ENCODE measurements at regions not wholly inside any gene's neighbourhood (a gene's known extent, or its start where the extent isn't known, plus 50 kb on each side); places are given as distances from the start of the nearest gene placed in this dataset.

DNA sequence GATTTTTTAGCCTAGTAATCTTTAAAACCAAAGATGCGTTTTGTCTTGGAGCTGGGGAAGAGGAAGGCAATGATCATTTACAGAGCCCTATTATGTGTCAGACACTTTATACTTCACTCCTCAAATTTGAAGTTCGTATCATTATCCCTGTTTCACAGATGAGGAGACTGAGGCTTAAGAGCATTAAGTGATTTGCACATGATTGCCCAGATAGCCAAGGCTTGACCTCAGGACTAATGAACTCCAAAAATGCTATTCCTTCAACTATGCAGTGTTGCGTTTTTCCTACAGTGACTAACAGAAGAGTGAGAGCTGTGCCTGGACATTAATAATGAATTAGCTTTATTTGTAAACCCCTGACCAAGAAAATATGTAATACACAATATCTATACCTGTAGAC lies 136.8 kb upstream of the EEA1 start:
- no peak for TF ChIP-seq CTCF (IDR thresholded peaks at IDR 0.05)
- Histone ChIP-seq H3K4me1 (peaks cover 0 to 11% of the 10 kb centered on the region in 2 donors), H3K4me3 (no peak overlapping the region), H3K9me3 (no peaks in the 10 kb centered on the region), H3K27ac (no peak overlapping the region), H3K36me3 (no peaks in the 10 kb centered on the region), H3K27me3 (no peaks in the 10 kb centered on the region)
- DNase-seq (ENCODE audit: low spot score in 2 of 2), result no peak
- intact Hi-C loops (cut with DNase I), result no loop called here

- H3K9me3 ChIP-seq, result no peaks in the 10 kb centered on the region
- no peak overlapping the region for H3K27ac ChIP-seq
- H3K4me1 ChIP-seq, result no peaks in the 10 kb centered on the region
- DNase-seq (ENCODE audit: low spot score in 2 of 2), result no peak
- no peak for TF ChIP-seq CTCF (IDR thresholded peaks at IDR 0.05)
- intact Hi-C loops (cut with DNase I), result no loop called here
- no peaks in the 10 kb centered on the region for H3K27me3 ChIP-seq
- H3K4me3 ChIP-seq, result no peak overlapping the region
- no peaks in the 10 kb centered on the region for H3K36me3 ChIP-seq
Observed at GRCh38 chr12:93072340-93072739, 143.2 kb upstream of the EEA1 start.

DNA sequence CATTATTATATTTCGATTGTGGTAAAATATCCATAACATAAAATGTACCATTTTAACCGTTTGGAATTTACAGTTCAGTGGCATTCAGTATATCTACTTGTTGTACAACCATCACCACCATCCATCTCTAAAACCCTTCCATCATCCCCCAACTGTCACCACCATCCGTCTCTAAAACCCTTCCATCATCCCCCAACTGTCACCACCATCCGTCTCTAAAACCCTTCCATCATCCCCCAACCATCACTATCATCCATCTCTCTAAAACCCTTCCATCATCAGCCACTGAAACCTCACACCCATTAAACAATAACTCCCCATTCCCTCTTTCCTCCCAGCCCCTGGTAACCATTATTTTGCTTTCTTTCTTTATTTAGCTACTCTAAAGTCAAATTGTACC lies 144.2 kb upstream of the EEA1 start:
- DNase-seq (ENCODE audit: low spot score in 2 of 2), result no peak
- Histone ChIP-seq H3K27me3 (no peaks in the 10 kb centered on the region), H3K4me3 (no peak overlapping the region), H3K27ac (no peak overlapping the region), H3K9me3 (no peaks in the 10 kb centered on the region), H3K36me3 (no peaks in the 10 kb centered on the region), H3K4me1 (no peaks in the 10 kb centered on the region)
- TF ChIP-seq CTCF (IDR thresholded peaks at IDR 0.05), result no peak
- intact Hi-C loops (cut with DNase I), result no loop called here

DNA sequence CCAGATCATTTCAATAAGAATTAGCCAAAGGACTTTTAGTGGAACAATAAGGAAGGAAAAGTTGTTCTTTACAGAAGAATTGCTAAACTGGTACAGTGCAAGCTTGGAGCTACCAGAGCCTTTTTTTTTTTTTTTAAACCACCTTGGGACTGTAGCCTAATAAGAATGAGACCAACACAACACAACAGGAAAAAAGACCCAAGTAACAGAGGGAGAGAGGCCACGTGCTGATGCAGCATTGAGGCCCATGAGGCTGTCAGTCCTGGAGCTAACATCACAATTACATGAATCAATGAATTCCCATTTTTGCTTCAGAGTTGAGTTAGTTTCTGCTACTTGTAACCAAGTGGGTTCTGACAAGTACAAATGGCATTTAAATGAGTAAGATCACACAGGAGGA lies 149.0 kb upstream of the EEA1 start:
- Histone ChIP-seq H3K27me3 (no peaks in the 10 kb centered on the region), H3K27ac (no peak overlapping the region), H3K9me3 (no peaks in the 10 kb centered on the region), H3K4me1 (peaks cover 0 to 6% of the 10 kb centered on the region in 2 donors), H3K36me3 (no peaks in the 10 kb centered on the region), H3K4me3 (no peak overlapping the region)
- DNase-seq (ENCODE audit: low spot score in 2 of 2), result no peak
- intact Hi-C loops (cut with DNase I), result no loop called here
- TF ChIP-seq CTCF (IDR thresholded peaks at IDR 0.05), result no peak

- H3K4me1 ChIP-seq, result peaks cover 0 to 6% of the 10 kb centered on the region in 2 donors
- no peaks in the 10 kb centered on the region for H3K27me3 ChIP-seq
- no peak overlapping the region for H3K27ac ChIP-seq
- H3K9me3 ChIP-seq, result no peaks in the 10 kb centered on the region
- DNase-seq (ENCODE audit: low spot score in 2 of 2), result no peak
- intact Hi-C loops (cut with DNase I), result no loop called here
- no peaks in the 10 kb centered on the region for H3K36me3 ChIP-seq
- no peak overlapping the region for H3K4me3 ChIP-seq
- no peak for TF ChIP-seq CTCF (IDR thresholded peaks at IDR 0.05)
Observed at GRCh38 chr12:93078577-93078976, 149.5 kb upstream of the EEA1 start.

DNA sequence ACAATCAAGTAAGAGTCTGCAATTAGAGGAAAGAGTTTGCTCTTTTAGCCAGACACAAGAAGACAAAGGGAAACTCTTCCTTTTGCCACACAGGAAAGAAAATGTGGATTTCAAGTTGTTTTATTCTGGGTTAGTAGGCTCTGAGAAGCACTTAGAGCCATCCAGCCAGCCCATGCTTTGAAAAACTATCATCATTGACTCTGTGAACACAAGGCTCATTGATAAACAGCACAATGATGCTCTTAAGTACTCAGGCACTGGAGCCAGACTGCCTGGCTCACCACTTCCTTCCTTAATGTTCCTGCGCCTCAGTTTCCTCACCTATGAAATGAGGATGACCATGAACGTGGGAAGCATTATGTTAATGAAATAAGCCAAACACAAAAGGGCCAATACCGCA lies 150.2 kb upstream of the EEA1 start:
- intact Hi-C loops (cut with DNase I), result no loop called here
- Histone ChIP-seq H3K9me3 (no peaks in the 10 kb centered on the region), H3K4me1 (peaks cover 0 to 6% of the 10 kb centered on the region in 2 donors), H3K27me3 (no peaks in the 10 kb centered on the region), H3K27ac (no peak overlapping the region), H3K4me3 (no peak overlapping the region), H3K36me3 (no peaks in the 10 kb centered on the region)
- TF ChIP-seq CTCF (IDR thresholded peaks at IDR 0.05), result no peak
- no peak for DNase-seq (ENCODE audit: low spot score in 2 of 2)
